ENCODE measurements at regions not wholly inside any gene's neighbourhood (a gene's known extent, or its start where the extent isn't known, plus 50 kb on each side); places are given as distances from the start of the nearest gene placed in this dataset.

DNA sequence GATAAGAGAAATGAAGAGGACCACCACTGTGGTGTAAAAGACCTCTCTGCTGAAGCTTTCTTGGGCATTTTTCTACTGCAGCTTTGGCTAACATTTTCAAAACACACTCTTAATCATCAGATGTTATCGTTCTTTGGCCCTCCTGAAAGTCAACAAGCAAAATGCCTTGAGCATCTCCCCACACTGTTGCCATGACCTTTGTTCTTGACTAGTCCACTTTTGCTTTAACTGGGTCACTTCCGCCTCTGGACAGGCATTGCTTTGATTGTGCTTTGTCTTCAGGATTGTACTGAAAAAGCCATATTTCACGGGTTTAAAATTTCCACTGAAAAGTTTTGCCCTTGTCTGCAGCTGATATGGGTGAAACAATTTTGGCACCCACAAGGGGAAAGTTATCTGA is 107.8 kb upstream of the CXCL12 start:
- Mint-ChIP-seq H3K27ac (ENCODE audit: unreplicated experiment) (no peak overlapping the region), H3K27me3 (ENCODE audit: unreplicated experiment) (no peaks in the 10 kb centered on the region), H3K36me3 (ENCODE audit: low read depth, unreplicated experiment) (no peaks in the 10 kb centered on the region), H3K9me3 (ENCODE audit: unreplicated experiment) (no peaks in the 10 kb centered on the region), H3K4me3 (ENCODE audit: unreplicated experiment) (no peak overlapping the region), H3K4me1 (ENCODE audit: unreplicated experiment) (no peaks in the 10 kb centered on the region)
- TF ChIP-seq, protein P1, sequence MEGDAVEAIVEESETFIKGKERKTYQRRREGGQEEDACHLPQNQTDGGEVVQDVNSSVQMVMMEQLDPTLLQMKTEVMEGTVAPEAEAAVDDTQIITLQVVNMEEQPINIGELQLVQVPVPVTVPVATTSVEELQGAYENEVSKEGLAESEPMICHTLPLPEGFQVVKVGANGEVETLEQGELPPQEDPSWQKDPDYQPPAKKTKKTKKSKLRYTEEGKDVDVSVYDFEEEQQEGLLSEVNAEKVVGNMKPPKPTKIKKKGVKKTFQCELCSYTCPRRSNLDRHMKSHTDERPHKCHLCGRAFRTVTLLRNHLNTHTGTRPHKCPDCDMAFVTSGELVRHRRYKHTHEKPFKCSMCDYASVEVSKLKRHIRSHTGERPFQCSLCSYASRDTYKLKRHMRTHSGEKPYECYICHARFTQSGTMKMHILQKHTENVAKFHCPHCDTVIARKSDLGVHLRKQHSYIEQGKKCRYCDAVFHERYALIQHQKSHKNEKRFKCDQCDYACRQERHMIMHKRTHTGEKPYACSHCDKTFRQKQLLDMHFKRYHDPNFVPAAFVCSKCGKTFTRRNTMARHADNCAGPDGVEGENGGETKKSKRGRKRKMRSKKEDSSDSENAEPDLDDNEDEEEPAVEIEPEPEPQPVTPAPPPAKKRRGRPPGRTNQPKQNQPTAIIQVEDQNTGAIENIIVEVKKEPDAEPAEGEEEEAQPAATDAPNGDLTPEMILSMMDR (IDR thresholded peaks at IDR 0.05; ENCODE audit: unreplicated experiment): no peak
- DNase-seq (ENCODE audit: low spot score): no peak

DNA sequence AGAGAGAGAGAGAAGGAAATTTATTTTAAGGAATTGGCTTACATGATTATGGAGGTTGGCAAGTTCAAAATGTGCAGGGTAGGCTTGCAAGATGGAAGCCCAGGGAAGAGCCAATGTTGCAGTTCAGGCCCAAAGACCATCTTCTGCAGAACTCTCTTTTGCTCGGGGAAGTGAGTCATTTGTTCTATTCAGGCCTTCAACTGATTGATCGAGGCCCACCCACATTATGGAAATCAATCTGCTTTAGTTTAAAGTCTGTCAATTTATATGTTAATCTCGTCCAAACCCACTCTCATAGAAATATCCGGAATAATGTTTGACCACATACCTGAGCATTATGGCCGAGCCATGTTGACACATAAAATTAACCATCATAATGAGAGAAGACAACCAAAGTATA is 113.3 kb upstream of the CXCL12 start:
- H3K27ac Mint-ChIP-seq (ENCODE audit: unreplicated experiment): no peak overlapping the region
- H3K4me3 Mint-ChIP-seq (ENCODE audit: unreplicated experiment): no peak overlapping the region
- TF ChIP-seq, protein P1 (IDR thresholded peaks at IDR 0.05; ENCODE audit: unreplicated experiment): no peak
- no peaks in the 10 kb centered on the region for H3K4me1 Mint-ChIP-seq (ENCODE audit: unreplicated experiment)
- no peak for DNase-seq (ENCODE audit: low spot score)
- no peaks in the 10 kb centered on the region for H3K9me3 Mint-ChIP-seq (ENCODE audit: unreplicated experiment)
- H3K27me3 Mint-ChIP-seq (ENCODE audit: unreplicated experiment): no peaks in the 10 kb centered on the region
- no peaks in the 10 kb centered on the region for H3K36me3 Mint-ChIP-seq (ENCODE audit: low read depth, unreplicated experiment)

GRCh38 chr10:44500451-44500850 is 115.6 kb upstream of the CXCL12 start:
- H3K9me3 Mint-ChIP-seq (ENCODE audit: unreplicated experiment): no peaks in the 10 kb centered on the region
- no peak for DNase-seq (ENCODE audit: low spot score)
- TF ChIP-seq, protein P1 (IDR thresholded peaks at IDR 0.05; ENCODE audit: unreplicated experiment): no peak
- no peak overlapping the region for H3K27ac Mint-ChIP-seq (ENCODE audit: unreplicated experiment)
- H3K27me3 Mint-ChIP-seq (ENCODE audit: unreplicated experiment): no peaks in the 10 kb centered on the region
- no peaks in the 10 kb centered on the region for H3K36me3 Mint-ChIP-seq (ENCODE audit: low read depth, unreplicated experiment)
- no peaks in the 10 kb centered on the region for H3K4me1 Mint-ChIP-seq (ENCODE audit: unreplicated experiment)
- no peak overlapping the region for H3K4me3 Mint-ChIP-seq (ENCODE audit: unreplicated experiment)

DNA sequence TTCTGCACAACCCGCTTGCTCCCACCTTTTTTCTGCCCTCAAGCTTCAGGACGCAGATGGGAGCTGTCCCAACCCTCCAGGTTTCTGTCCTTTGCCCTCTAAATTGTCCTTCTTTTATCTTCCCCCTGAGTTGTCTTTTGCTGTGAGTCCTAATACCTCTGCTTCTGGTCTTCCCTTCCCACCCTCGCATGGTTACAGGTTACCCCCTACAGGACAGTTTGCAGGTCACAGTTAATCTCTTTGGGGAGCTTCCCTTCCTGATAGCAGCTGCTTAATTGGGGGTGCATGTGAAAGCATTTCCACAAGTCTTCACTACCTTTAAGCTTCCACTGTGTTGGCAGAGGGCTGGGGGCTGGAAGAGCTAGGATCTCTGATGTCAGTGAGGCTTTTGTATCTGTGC is 121.5 kb upstream of the CXCL12 start:
- Mint-ChIP-seq H3K27me3 (ENCODE audit: unreplicated experiment) (no peaks in the 10 kb centered on the region), H3K9me3 (ENCODE audit: unreplicated experiment) (no peaks in the 10 kb centered on the region), H3K36me3 (ENCODE audit: low read depth, unreplicated experiment) (no peaks in the 10 kb centered on the region), H3K4me3 (ENCODE audit: unreplicated experiment) (no peak overlapping the region), H3K4me1 (ENCODE audit: unreplicated experiment) (peaks cover 6% of the 10 kb centered on the region), H3K27ac (ENCODE audit: unreplicated experiment) (no peak overlapping the region)
- TF ChIP-seq, protein P1 (IDR thresholded peaks at IDR 0.05; ENCODE audit: unreplicated experiment): no peak
- DNase-seq (ENCODE audit: low spot score): no peak

GRCh38 chr10:44510379-44511115 is 125.7 kb upstream of the CXCL12 start:
- TF ChIP-seq, protein P1 (IDR thresholded peaks at IDR 0.05; ENCODE audit: unreplicated experiment): no peak
- no peak for DNase-seq (ENCODE audit: low spot score)
- Mint-ChIP-seq H3K27ac (ENCODE audit: unreplicated experiment) (no peak overlapping the region), H3K9me3 (ENCODE audit: unreplicated experiment) (no peaks in the 10 kb centered on the region), H3K36me3 (ENCODE audit: low read depth, unreplicated experiment) (no peaks in the 10 kb centered on the region), H3K27me3 (ENCODE audit: unreplicated experiment) (no peaks in the 10 kb centered on the region), H3K4me3 (ENCODE audit: unreplicated experiment) (no peak overlapping the region), H3K4me1 (ENCODE audit: unreplicated experiment) (peaks cover 6% of the 10 kb centered on the region)
